WTC11 (cell line): ENCODE measurements at regions not wholly inside any gene's neighbourhood (a gene's known extent, or its start where the extent isn't known, plus 50 kb on each side); places are given as distances from the start of the nearest gene placed in this dataset.

Experiments used
- CREM ChIP-seq: sonication (generic); formaldehyde crosslinking; IDR thresholded peaks from 2 replicates; pipeline ENCODE4 v1.8.1; 2022; ENCODE audit warnings: mild to moderate bottlenecking, missing genetic modification reagents, moderate library complexity
- CTCF ChIP-seq: fragments of 200-600 bp; IDR thresholded peaks from 2 replicates; pipeline ENCODE4 v1.8.0; 2022; ENCODE audit warnings: antibody characterized with exemption
- ESRRA ChIP-seq: sonication (generic); formaldehyde crosslinking; IDR thresholded peaks from 2 replicates; pipeline ENCODE4 v1.8.1; 2022; ENCODE audit warnings: mild to moderate bottlenecking, missing genetic modification reagents, borderline replicate concordance
- IRF2 ChIP-seq: sonication (generic); formaldehyde crosslinking; IDR thresholded peaks from 2 replicates; pipeline ENCODE4 v1.8.0; 2022; ENCODE audit warnings: low read depth, missing genetic modification reagents, borderline replicate concordance
- MAX ChIP-seq: sonication (generic); formaldehyde crosslinking; IDR thresholded peaks from 2 replicates; pipeline ENCODE4 v1.8.0; 2022; ENCODE audit warnings: mild to moderate bottlenecking, missing genetic modification reagents
- MLX ChIP-seq: sonication (generic); formaldehyde crosslinking; IDR thresholded peaks from 2 replicates; pipeline ENCODE4 v1.8.1; 2023; ENCODE audit warnings: mild to moderate bottlenecking, missing genetic modification reagents, moderate library complexity
- ZNF219 ChIP-seq: sonication (generic); formaldehyde crosslinking; IDR thresholded peaks from 2 replicates; pipeline ENCODE4 v1.8.0; 2023; ENCODE audit warnings: missing genetic modification reagents, mild to moderate bottlenecking, borderline replicate concordance
- ZNF263 ChIP-seq: sonication (generic); formaldehyde crosslinking; IDR thresholded peaks from 2 replicates; pipeline ENCODE4 v1.8.1; 2022; ENCODE audit warnings: low read depth, mild to moderate bottlenecking, moderate library complexity, missing genetic modification reagents

- TF ChIP-seq CTCF = no peak
- no peak for TF ChIP-seq MAX (CRISPR knock-in tag)
- TF ChIP-seq ZNF263 (CRISPR knock-in tag) = no peak
- no peak for TF ChIP-seq ZNF219
- no peak for TF ChIP-seq MLX
- TF ChIP-seq ESRRA (CRISPR knock-in tag) = no peak
- TF ChIP-seq CREM (CRISPR knock-in tag) = no peak
- no peak for TF ChIP-seq IRF2 (CRISPR knock-in tag)
Measured at GRCh38 chr9:86671018-86671417, 276.3 kb downstream of the GAS1 start.
